Loucy (cell line): ENCODE measurements at regions not wholly inside any gene's neighbourhood (a gene's known extent, or its start where the extent isn't known, plus 50 kb on each side); places are given as distances from the start of the nearest gene placed in this dataset.

ENCODE experiments used
- H2AFZ ChIP-seq: fragments of 200-600 bp; sonication (generic); 2 replicates; pipeline ENCODE4 v1.6.0; 2016; ENCODE audit warnings: antibody characterized with exemption, mild to moderate bottlenecking, low read length, moderate library complexity
- H3F3A ChIP-seq: fragments of 200-600 bp; 2 replicates; pipeline ENCODE4 v1.6.0; 2016; ENCODE audit warnings: antibody characterized with exemption, low read depth, mild to moderate bottlenecking
- H3K27me3 ChIP-seq: fragments of 200-600 bp; sonication (generic); 2 replicates; pipeline ENCODE4 v1.6.1; 2014; ENCODE audit warnings: low read length, mild to moderate bottlenecking; ENCODE audit not compliant: insufficient read depth, poor library complexity, severe bottlenecking
- H3K36me3 ChIP-seq: fragments of 200-600 bp; sonication (generic); 2 replicates; pipeline ENCODE4 v1.6.1; 2016; ENCODE audit warnings: low read length; ENCODE audit not compliant: insufficient read depth
- H3K4me1 ChIP-seq: fragments of 200-600 bp; sonication (generic); 2 replicates; pipeline ENCODE4 v1.5.1; 2014; ENCODE audit warnings: low read length, mild to moderate bottlenecking; ENCODE audit not compliant: insufficient read depth, poor library complexity, severe bottlenecking
- H3K4me2 ChIP-seq: fragments of 200-600 bp; sonication (generic); 2 replicates; pipeline ENCODE4 v1.6.0; 2014; ENCODE audit warnings: antibody characterized with exemption, low read length, low read depth, mild to moderate bottlenecking; ENCODE audit not compliant: poor library complexity, severe bottlenecking
- H3K4me3 ChIP-seq: fragments of 200-600 bp; sonication (generic); 2 replicates; pipeline ENCODE4 v1.5.1; 2014; ENCODE audit warnings: low read length, mild to moderate bottlenecking, mixed read lengths; ENCODE audit not compliant: poor library complexity, severe bottlenecking
- H3K79me2 ChIP-seq: fragments of 200-600 bp; sonication (generic); 2 replicates; pipeline ENCODE4 v1.6.1; 2014; ENCODE audit warnings: low read length; ENCODE audit not compliant: insufficient read depth
- H3K9ac ChIP-seq: fragments of 200-600 bp; sonication (generic); 2 replicates; pipeline ENCODE4 v1.6.0; 2014; ENCODE audit warnings: mild to moderate bottlenecking, low read depth, low read length, moderate library complexity; ENCODE audit not compliant: poor library complexity, severe bottlenecking
- H3K9me2 ChIP-seq: fragments of 200-600 bp; sonication (generic); replicated peaks from 2 replicates; pipeline ENCODE4 v1.6.1; 2016; ENCODE audit warnings: low read depth, low read length, mixed read lengths
- H3K9me3 ChIP-seq: fragments of 200-600 bp; sonication (generic); 2 replicates; pipeline ENCODE4 v1.6.1; 2014; ENCODE audit warnings: mild to moderate bottlenecking, antibody characterized with exemption, low read length, low read depth; ENCODE audit not compliant: insufficient read depth
- H4K20me1 ChIP-seq: fragments of 200-600 bp; sonication (generic); 2 replicates; pipeline ENCODE4 v1.6.0; 2014; ENCODE audit warnings: antibody characterized with exemption, low read length, mild to moderate bottlenecking; ENCODE audit not compliant: insufficient read depth, poor library complexity, severe bottlenecking
- CTCF ChIP-seq: fragments of 200-600 bp; sonication (generic); conservative IDR thresholded peaks from 2 replicates; pipeline ENCODE4 v1.5.1; 2014; ENCODE audit warnings: mild to moderate bottlenecking, antibody characterized with exemption, low read length
- EZH2phosphoT487 ChIP-seq: fragments of 200-600 bp; IDR thresholded peaks from 2 replicates; pipeline ENCODE4 v1.6.1; 2018; ENCODE audit warnings: antibody characterized with exemption, mild to moderate bottlenecking, moderate library complexity, borderline replicate concordance

GRCh38 chr13:56347014-56347413, 793.7 kb upstream of the PRR20A start:
- Histone ChIP-seq H3K79me2 (no peaks in the 10 kb centered on the region), H3K9ac (no peak overlapping the region), H3K27me3 (no peaks in the 10 kb centered on the region), H3K9me2 (no peaks in the 10 kb centered on the region), H3F3A (no peaks in the 10 kb centered on the region), H3K36me3 (no peaks in the 10 kb centered on the region), H2AFZ (no peak overlapping the region), H3K4me1 (no peaks in the 10 kb centered on the region), H3K4me3 (no peak overlapping the region), H4K20me1 (no peaks in the 10 kb centered on the region), H3K4me2 (no peak overlapping the region), H3K9me3 (no peaks in the 10 kb centered on the region)
- TF ChIP-seq CTCF = no peak
- TF ChIP-seq EZH2phosphoT487 = no peak

GRCh38 chr13:56349866-56350265, 790.9 kb upstream of the PRR20A start:
- H3K9ac ChIP-seq = no peak overlapping the region
- no peak overlapping the region for H2AFZ ChIP-seq
- H3K36me3 ChIP-seq = no peaks in the 10 kb centered on the region
- no peaks in the 10 kb centered on the region for H3K27me3 ChIP-seq
- H3K4me3 ChIP-seq = no peak overlapping the region
- H4K20me1 ChIP-seq = no peaks in the 10 kb centered on the region
- no peak overlapping the region for H3K4me2 ChIP-seq
- H3K9me3 ChIP-seq = no peaks in the 10 kb centered on the region
- TF ChIP-seq CTCF = no peak
- TF ChIP-seq EZH2phosphoT487 = no peak
- H3F3A ChIP-seq = no peaks in the 10 kb centered on the region
- no peaks in the 10 kb centered on the region for H3K79me2 ChIP-seq
- H3K9me2 ChIP-seq = no peaks in the 10 kb centered on the region
- no peaks in the 10 kb centered on the region for H3K4me1 ChIP-seq

GRCh38 chr13:56351041-56351440, 789.7 kb upstream of the PRR20A start:
- H3K9me3 ChIP-seq = no peaks in the 10 kb centered on the region
- no peak overlapping the region for H3K9ac ChIP-seq
- no peaks in the 10 kb centered on the region for H3K79me2 ChIP-seq
- H3K9me2 ChIP-seq = no peaks in the 10 kb centered on the region
- no peaks in the 10 kb centered on the region for H4K20me1 ChIP-seq
- H3K4me1 ChIP-seq = no peaks in the 10 kb centered on the region
- no peaks in the 10 kb centered on the region for H3K36me3 ChIP-seq
- H3K27me3 ChIP-seq = no peaks in the 10 kb centered on the region
- H3F3A ChIP-seq = no peaks in the 10 kb centered on the region
- TF ChIP-seq CTCF = no peak
- TF ChIP-seq EZH2phosphoT487 = no peak
- H2AFZ ChIP-seq = no peak overlapping the region
- no peak overlapping the region for H3K4me2 ChIP-seq
- no peak overlapping the region for H3K4me3 ChIP-seq
